DMS 273 treated with DMSO at 0.1 percent for 48 hours (cell line): ENCODE measurements at regions not wholly inside any gene's neighbourhood (a gene's known extent, or its start where the extent isn't known, plus 50 kb on each side); places are given as distances from the start of the nearest gene placed in this dataset.

Experiments used
- DNase-seq: peaks from one replicate; lab custom pipeline; 2025; lab: John Stamatoyannopoulos, UW

GRCh38 chr21:34022627-34023335 is 50.6 kb upstream of the MRPS6 start:
- no peak for DNase-seq

DNA sequence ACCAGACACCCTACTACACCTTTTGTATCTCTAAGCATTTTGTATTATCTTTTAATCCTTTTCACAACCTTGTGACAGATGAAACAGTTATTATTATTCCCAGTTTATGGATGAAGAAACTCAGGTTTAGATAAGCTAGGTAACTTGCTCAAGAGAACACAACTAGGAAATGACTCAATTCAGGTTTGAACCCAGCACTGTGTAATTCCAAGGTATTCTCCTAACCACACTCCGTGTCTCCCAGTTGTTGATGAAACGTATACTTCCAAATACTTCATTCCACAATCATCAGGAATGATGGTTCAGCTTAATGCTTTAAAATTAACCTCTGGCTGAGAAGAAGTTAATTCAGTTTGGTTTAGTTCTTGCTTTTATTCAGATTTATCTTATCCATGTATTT is 51.7 kb upstream of the MRPS6 start:
- no peak for DNase-seq

DNA sequence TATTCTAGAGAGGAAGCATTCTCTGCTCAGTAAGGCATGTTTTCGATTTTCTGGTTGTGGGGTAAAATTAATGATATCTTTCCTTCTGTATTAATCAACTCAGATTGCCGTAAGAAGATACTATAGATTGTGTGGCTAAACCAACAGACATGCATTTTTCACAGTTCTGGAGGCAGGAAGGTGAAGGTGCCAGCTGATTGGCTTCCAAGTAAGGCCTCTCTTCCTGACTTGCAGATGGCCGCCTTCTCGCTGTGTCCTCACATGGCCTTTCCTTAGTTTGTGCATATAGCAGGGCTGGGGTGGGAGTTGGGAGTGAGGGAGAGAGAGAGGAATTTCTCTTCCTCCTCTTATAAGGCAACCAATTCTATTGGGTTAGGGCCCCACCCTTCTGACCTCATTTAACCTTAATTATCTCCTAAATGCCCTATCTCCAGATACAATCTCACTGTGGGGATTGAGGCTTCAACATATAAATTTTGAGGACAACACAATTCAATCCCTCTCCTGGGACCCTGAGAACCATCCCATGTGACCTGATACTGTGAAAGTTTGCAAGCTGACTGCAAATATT is 52.3 kb upstream of the MRPS6 start:
- DNase-seq: no peak

GRCh38 chr21:34020005-34020847 is 53.2 kb upstream of the MRPS6 start:
- peak; percentile 98 for DNase-seq

DNA sequence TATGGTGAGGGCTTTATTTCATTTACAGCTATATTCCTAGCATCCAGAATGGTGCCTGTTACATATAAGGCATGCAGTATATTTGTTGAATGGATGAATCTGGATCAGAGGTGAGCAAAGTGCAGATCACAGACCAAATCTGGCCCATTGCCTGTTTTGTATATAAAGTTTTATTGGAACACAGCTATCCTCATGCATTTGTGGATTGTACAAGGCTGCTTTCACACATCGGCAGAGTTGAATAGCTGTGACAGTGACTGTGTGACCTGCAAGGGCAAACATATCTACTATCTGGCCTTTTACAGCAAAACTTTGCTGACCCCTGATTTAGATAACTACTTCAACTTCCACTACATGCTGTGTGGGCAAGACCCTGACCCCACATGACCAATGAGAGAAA is 54.0 kb upstream of the MRPS6 start:
- no peak for DNase-seq

DNA sequence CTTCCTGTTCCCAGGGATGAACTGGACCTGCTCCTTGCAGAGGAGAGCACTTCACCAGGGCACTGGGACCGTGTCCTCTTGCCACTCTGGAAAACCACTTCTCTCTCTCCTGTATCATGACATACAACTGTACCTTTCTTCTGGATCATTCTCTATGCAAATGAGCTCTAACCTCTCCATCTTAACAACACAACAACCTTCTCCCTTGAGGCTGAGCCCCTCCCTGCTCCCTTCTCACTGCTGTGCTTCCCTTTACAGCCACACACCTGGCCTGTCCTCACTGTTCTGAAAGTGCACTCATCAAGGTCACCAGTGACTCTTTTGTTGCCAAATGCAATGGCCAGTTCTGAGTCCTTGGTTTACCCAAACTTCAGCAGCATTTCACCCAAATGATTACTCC is 54.5 kb upstream of the MRPS6 start:
- no peak for DNase-seq

DNA sequence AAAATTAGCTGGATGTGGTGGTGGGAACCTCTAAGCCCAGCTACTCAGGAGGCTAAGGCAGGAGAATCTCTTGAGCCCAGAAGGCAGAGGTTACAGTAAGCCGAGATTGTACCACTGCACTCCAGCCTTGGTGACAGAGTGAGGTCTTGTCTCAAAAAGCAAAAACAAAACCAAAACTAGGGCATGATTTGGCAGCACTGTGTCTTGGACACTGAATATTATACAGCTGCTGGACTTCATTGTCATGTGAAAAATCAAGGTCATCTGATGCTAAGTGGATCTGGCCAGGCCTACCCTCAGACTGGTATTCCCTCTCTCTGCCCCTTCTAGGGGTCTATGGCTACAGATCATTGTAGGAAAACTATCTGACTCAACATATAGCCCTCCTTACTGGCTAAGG is 55.2 kb upstream of the MRPS6 start:
- DNase-seq: no peak

- DNase-seq: peak; percentile 37
Measured at GRCh38 chr21:34017039-34017961, 56.1 kb upstream of the MRPS6 start.

- no peak for DNase-seq
Measured at GRCh38 chr21:34012640-34013039, 60.7 kb upstream of the MRPS6 start.

DNA sequence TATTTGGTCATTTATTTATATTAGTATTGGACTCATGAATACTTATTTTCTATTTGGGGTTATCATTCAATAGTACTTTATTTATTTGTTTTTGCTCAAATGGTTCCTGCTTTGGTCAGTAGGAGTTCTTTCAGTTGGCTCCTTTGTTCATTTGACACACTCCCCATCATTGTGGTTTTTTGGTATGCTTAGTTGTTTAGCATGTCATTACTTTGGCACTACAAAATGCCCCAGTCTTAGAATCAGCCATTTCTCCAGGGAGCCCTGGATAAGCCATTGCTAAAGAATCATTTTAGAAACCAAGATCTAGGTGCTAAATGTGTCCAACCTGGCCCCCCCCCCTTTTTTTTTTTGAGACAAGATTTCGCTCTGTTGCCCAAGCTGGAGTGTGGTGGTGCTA is 61.7 kb upstream of the MRPS6 start:
- no peak for DNase-seq

- DNase-seq: no peak
Measured at GRCh38 chr21:34009193-34009592, 64.2 kb upstream of the MRPS6 start.

GRCh38 chr21:34008618-34009017 is 64.8 kb upstream of the MRPS6 start:
- DNase-seq: no peak

GRCh38 chr21:34006611-34007168 is 66.7 kb upstream of the MRPS6 start:
- no peak for DNase-seq

GRCh38 chr21:34004974-34005373 is 68.4 kb upstream of the MRPS6 start:
- DNase-seq: no peak

DNA sequence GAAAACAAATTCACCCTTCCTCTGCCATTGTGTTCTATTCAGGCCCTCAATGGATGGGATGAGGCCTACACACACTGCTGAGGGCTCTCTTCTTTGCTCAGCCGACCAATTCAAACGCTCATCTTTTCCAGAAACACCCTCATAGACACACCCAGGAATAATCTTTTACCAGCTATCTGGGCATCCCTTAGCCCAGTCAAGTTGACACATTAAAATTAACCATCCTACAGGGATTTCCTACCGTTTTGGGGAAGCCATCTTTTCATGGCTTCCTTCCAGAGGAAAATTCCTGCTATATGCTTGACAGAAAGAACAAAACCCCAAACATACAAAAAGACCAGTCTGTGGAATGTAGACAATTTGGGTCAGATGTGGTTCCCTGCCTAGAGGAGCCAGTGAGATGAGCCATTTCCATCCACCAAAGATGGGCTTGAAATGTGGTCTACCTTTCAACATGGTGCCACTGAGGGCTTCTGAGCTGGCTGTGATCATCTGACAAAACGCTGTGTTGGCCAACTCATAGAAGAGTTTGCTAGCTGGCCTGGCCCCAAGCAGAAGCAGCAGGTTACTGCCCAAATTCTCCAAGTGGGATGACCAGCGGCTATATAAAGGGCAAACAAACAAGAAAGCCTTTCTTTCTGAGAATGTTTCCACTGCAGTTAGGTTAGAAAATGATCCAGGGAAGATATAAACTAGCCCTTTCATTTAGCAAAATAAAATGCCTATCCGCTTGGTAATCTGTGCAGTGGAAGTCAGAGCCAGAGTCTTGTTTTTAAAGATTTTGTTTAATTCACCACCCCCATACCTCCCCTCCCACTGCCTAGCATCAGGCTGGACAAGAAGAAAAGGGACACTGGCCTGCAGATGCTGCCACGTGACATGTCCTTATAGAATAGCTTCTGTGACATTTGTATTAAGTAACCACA is 69.1 kb upstream of the MRPS6 start:
- DNase-seq: no peak

GRCh38 chr21:34003428-34003827 is 70.0 kb upstream of the MRPS6 start:
- DNase-seq: no peak

- DNase-seq: no peak
Measured at GRCh38 chr21:34000375-34000774, 73.0 kb upstream of the MRPS6 start.

DNA sequence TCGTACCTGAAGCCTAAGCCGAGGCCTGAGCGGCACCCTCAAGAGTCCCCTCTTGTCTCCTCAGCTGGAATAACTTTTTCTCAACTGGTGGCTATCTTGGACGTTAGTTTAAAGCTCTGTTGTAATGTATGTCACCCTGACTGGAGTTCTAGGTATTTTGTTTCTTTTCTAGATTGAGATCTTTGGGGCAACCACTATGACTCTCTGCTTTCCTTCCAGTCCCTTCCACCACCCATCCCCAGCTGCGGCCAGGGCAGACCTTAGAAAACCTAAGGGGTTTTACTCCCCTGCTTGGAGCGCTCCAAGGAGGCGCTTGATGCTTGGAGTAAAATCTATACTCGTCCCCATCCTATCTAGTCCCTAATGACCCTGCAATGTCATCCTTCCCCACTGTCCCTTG is 74.6 kb upstream of the MRPS6 start:
- DNase-seq: no peak

DNA sequence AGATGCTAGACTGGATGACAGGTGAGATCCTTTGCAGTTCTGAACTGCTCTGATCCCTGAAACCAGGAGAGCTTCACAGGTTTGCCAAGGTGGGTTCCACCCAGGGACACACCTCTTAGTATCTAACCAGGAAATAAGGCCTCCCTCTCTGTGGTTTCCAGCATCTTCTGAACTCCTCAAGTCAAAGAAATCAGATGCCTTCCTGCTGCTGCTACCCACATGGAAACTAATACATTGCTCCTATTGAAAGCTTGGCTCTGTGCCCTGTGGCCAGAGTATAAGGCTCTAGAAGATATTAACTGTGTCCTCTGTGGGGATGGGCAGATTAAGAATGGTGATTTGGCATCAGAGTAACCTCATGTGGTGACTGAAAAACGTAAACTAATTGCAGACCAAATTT is 75.0 kb upstream of the MRPS6 start:
- DNase-seq: no peak

DNA sequence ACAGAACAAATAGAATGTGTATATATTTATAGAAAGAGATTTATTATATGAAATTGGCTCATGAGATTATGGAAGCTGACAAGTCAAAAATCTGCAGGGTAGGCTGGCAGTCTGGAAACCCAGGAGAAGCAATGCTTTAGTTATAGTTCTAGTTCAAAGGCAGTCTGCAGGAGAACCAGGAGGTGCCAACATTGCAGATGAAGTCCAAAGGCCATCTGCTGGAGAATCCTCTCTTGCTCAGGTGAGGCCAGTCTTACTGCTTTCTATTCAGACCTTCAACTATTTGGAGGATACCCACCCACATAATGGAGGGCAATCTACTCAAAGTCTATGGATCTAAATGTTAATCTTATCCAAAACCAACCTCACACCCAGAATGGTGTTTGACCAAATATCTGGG is 75.9 kb upstream of the MRPS6 start:
- DNase-seq: no peak

- DNase-seq: no peak
Measured at GRCh38 chr21:33994373-33994772, 78.8 kb upstream of the ATP5PO start.
